NCI-H460 (cell line): ENCODE measurements at regions not wholly inside any gene's neighbourhood (a gene's known extent, or its start where the extent isn't known, plus 50 kb on each side); places are given as distances from the start of the nearest gene placed in this dataset.
"Not testable (repeated sequence)": the region's sequence is repeated elsewhere in the genome, so short reads cannot be mapped to it uniquely, and the experiment has no call there.

Experiments
- DNase-seq: peaks from one replicate; pipeline ENCODE4 v3.0.0-alpha.2; 2016; ENCODE audit warnings: low read depth; ENCODE audit errors: extremely low read depth

- DNase-seq, result no peak
These were observed 375.2 kb upstream of the FLRT2 start for GRCh38 chr14:85154714-85155113.

GRCh38 chr14:85156319-85156718, 373.6 kb upstream of the FLRT2 start:
- no peak for DNase-seq

DNA sequence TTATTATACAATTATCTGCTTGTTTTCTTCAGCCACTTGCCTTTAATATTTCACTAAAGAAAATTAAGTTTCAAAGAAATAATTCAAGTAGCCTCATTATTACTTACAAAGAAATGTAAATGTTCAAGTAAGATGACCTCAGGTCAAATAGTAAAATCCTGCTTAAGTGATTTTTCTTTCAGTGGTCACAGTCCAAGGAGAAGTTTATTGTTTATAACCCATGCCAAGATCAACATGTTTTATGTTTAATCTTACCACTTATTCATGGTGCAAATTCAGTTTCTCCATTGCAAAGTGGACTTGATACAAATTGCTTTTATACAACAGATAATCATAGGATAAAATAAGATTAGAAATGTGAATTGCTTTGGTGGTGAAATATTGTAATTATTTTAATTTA, 370.2 kb upstream of the FLRT2 start:
- DNase-seq, result no peak

GRCh38 chr14:85165094-85165493, 364.9 kb upstream of the FLRT2 start:
- no peak for DNase-seq

GRCh38 chr14:85169381-85169780, 360.6 kb upstream of the FLRT2 start:
- DNase-seq, result no peak

GRCh38 chr14:85172290-85172689, 357.7 kb upstream of the FLRT2 start:
- no peak for DNase-seq

DNA sequence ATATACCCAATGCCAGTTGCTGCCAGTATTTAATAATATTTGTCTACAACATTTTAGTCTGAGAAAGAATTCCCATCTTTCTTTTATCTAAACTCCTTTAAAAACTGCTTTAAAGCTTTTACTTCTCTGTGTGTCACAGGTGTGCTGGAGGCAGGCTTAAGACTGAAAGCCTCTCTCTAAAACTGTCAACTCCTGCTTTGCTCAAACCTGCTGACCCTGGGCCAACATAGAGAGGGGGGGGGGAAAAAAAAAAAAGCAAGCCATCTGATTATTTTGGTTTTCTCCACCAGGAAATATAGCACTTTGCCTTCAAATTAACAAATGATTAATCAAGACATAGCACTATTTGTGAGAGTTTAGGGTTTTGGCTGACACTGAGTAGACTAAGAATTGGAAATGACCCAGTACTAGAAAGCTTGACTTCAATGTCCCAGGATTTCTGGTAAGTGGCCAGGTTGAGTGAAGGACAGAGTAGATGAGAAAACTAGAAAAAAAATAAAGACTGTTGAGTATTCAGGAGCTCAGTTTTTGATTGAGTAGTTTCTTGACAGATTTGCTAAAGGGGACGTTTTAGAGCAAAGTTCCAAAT, 357.0 kb upstream of the FLRT2 start:
- DNase-seq, result no peak

DNA sequence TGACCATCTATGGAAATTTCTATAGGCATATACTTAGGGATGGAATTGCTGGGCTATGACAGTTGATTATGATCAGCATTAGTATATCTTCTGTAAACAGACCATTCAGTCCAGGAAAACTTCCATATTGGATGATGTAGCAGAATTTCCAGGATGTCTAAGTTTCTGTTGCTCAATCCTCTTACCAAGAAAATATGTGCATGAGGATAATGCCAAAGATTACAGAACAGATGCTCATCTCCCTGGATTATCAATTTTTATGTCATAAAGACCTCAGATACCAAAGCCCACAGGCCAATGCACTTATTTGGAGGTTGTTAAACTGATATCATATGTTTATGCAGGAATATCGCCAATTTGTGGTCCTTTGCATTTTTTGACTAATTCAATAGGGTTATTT, 354.4 kb upstream of the FLRT2 start:
- DNase-seq, result no peak

GRCh38 chr14:85178864-85179263, 351.1 kb upstream of the FLRT2 start:
- DNase-seq, result no peak

- DNase-seq, result no peak
These were observed 349.1 kb upstream of the FLRT2 start for GRCh38 chr14:85180876-85181275.

DNA sequence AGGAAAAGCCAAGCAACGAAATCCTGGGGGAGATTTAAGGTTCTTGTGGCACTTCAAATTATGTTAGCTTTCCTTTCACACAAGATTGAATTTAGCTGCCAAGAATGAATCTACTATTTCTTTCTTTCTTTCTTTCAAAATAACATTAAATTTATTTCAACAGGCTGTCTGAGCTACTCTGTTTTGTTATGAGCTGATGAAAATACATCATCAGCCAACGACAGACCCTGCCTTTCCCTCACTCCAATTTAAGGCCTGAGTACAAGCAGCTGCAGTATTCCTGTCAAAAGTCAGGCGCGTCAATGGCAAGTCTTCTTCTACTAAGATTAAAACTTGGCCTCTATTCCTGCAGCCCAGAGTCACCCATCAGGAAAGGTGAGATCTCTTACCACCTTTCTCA, 347.7 kb upstream of the FLRT2 start:
- DNase-seq, result no peak

GRCh38 chr14:85186082-85186481, 343.9 kb upstream of the FLRT2 start:
- DNase-seq, result no peak

DNA sequence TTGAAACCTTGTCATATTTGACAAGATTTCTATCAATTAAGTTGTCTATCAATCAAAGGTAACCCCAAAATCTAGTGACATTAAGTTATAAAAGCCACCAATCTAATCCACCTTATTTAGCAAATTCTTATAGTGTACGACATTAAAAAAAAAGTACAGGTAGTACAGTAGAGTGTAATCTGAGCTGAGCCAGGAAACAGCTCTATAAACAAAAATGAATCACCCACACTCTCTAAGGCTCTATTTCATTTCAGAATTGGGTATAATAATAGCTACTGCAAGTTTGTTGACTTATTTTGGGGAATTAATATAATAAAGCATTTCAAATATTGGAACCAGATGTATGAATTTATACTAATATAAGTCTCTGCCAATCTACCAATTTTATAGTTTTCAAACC, 342.4 kb upstream of the FLRT2 start:
- no peak for DNase-seq

GRCh38 chr14:85188836-85189235, 341.1 kb upstream of the FLRT2 start:
- DNase-seq, result no peak

- DNase-seq, result not testable (repeated sequence)
These were observed 340.7 kb upstream of the FLRT2 start for GRCh38 chr14:85189253-85189652.

GRCh38 chr14:85190251-85190650, 339.7 kb upstream of the FLRT2 start:
- DNase-seq, result no peak

DNA sequence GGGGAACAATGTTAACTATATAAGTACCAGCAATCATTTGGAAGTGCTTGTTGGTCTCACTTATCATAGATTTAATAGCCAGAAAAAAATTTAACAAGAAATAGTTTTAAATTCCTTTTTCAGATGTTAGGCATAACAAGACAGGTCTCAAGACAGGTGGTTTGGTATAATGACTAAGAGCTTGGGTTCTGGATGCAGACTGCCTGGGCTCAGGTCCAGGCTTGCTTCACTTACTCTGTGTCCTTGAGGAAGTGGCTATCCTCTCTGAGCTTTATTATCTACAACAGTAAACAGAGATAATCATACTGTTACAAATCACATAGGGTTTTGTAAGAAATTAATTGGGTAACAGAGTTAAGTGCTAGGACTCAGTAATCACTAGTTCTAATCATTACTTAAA, 338.0 kb upstream of the FLRT2 start:
- DNase-seq, result no peak

GRCh38 chr14:85195872-85196477, 334.0 kb upstream of the FLRT2 start:
- DNase-seq, result peak; percentile 19

- no peak for DNase-seq
These were observed 331.9 kb upstream of the FLRT2 start for GRCh38 chr14:85198001-85198400.

GRCh38 chr14:85205875-85206274, 324.1 kb upstream of the FLRT2 start:
- no peak for DNase-seq

DNA sequence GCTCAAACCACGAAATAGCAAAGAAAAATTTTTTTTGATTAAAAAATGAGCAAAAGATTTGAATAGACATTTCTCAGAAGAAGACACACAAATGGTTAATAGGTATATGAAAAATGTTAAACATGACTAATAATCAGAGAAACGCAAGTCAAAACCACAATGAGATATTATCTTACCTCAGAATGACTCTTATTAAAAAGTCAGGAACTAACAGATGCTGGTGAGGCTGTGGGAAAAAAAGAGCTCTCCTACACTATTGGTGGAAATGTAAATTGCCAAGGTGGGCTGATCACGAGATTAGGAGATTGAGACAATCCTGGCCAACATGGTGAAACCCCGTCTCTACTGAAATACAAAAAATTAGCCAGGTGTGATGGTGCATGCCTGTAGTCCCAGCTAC, 315.5 kb upstream of the FLRT2 start:
- DNase-seq, result no peak

GRCh38 chr14:85217412-85217811, 312.5 kb upstream of the FLRT2 start:
- DNase-seq, result no peak

GRCh38 chr14:85218982-85219381, 311.0 kb upstream of the FLRT2 start:
- DNase-seq, result no peak
